Type B pancreatic cell (in vitro differentiated cells): ENCODE measurements at regions not wholly inside any gene's neighbourhood (a gene's known extent, or its start where the extent isn't known, plus 50 kb on each side); places are given as distances from the start of the nearest gene placed in this dataset.
"Not testable (repeated sequence)": the region's sequence is repeated elsewhere in the genome, so short reads cannot be mapped to it uniquely, and the experiment has no call there.

ENCODE experiments used
- DNase-seq: peaks from one replicate; pipeline ENCODE4 v3.0.0; 2021; ENCODE audit warnings: mixed read lengths; ENCODE audit not compliant: unreplicated experiment; ENCODE audit errors: extremely low spot score
- H3K27ac Mint-ChIP-seq: 2 replicates; pipeline ENCODE4 v1.8.0; 2021; ENCODE audit warnings: mild to moderate bottlenecking, mixed read lengths
- H3K27me3 Mint-ChIP-seq: 2 replicates; pipeline ENCODE4 v1.8.0; 2021; ENCODE audit warnings: mixed read lengths
- H3K36me3 Mint-ChIP-seq: 2 replicates; pipeline ENCODE4 v1.8.0; 2021; ENCODE audit warnings: mixed read lengths
- H3K4me1 Mint-ChIP-seq: one replicate; pipeline ENCODE4 v1.8.0; 2021; ENCODE audit warnings: mixed read lengths; ENCODE audit not compliant: unreplicated experiment
- H3K4me3 Mint-ChIP-seq: 2 replicates; pipeline ENCODE4 v1.8.0; 2021; ENCODE audit warnings: mild to moderate bottlenecking, mixed read lengths
- H3K9me3 Mint-ChIP-seq: 2 replicates; pipeline ENCODE4 v1.8.0; 2021; ENCODE audit warnings: mixed read lengths
- CTCF ChIP-seq: fragments of 200-600 bp; sonication (generic); conservative IDR thresholded peaks from 2 replicates; pipeline ENCODE4 v1.5.0; 2021; ENCODE audit warnings: antibody characterized with exemption, mild to moderate bottlenecking

GRCh38 chr1:116195077-116195868, 84.1 kb downstream of the MAB21L3 start:
- Mint-ChIP-seq H3K36me3 (no peaks in the 10 kb centered on the region), H3K27me3 (peaks cover 13% of the 10 kb centered on the region), H3K9me3 (peaks cover 14% of the 10 kb centered on the region), H3K27ac (peak overlapping the region; percentile 13), H3K4me1 (peaks cover 8% of the 10 kb centered on the region), H3K4me3 (no peak overlapping the region)
- TF ChIP-seq CTCF: no peak
- no peak for DNase-seq

GRCh38 chr1:116200343-116200742, 89.1 kb downstream of the MAB21L3 start:
- not testable (repeated sequence) for H3K27ac Mint-ChIP-seq, H3K36me3 Mint-ChIP-seq, H3K4me3 Mint-ChIP-seq, H3K9me3 Mint-ChIP-seq, DNase-seq, H3K4me1 Mint-ChIP-seq
- peaks cover 14% of the 10 kb centered on the region for H3K27me3 Mint-ChIP-seq

GRCh38 chr1:116201911-116202310, 90.7 kb downstream of the MAB21L3 start:
- Mint-ChIP-seq H3K27me3 (peaks cover 11% of the 10 kb centered on the region), H3K4me3 (no peak overlapping the region), H3K36me3 (no peaks in the 10 kb centered on the region), H3K27ac (no peak overlapping the region), H3K4me1 (peaks cover 4% of the 10 kb centered on the region), H3K9me3 (no peaks in the 10 kb centered on the region)
- TF ChIP-seq CTCF: no peak
- DNase-seq: no peak

- TF ChIP-seq CTCF: no peak
- DNase-seq: no peak
- no peaks in the 10 kb centered on the region for H3K36me3 Mint-ChIP-seq
- peaks cover 11% of the 10 kb centered on the region for H3K27me3 Mint-ChIP-seq
- H3K9me3 Mint-ChIP-seq: no peaks in the 10 kb centered on the region
- H3K4me3 Mint-ChIP-seq: no peak overlapping the region
- no peak overlapping the region for H3K27ac Mint-ChIP-seq
- H3K4me1 Mint-ChIP-seq: peaks cover 4% of the 10 kb centered on the region
These were observed 92.1 kb downstream of the MAB21L3 start for GRCh38 chr1:116203181-116203723.

- no peaks in the 10 kb centered on the region for H3K9me3 Mint-ChIP-seq
- TF ChIP-seq CTCF: no peak
- no peak overlapping the region for H3K4me3 Mint-ChIP-seq
- H3K27ac Mint-ChIP-seq: no peak overlapping the region
- peaks cover 11% of the 10 kb centered on the region for H3K27me3 Mint-ChIP-seq
- no peak for DNase-seq
- H3K36me3 Mint-ChIP-seq: no peaks in the 10 kb centered on the region
- H3K4me1 Mint-ChIP-seq: peaks cover 4% of the 10 kb centered on the region
These were observed 92.7 kb downstream of the MAB21L3 start for GRCh38 chr1:116203920-116204319.

GRCh38 chr1:116205941-116206679, 94.9 kb downstream of the MAB21L3 start:
- no peak for DNase-seq
- Mint-ChIP-seq H3K27ac (no peak overlapping the region), H3K27me3 (peaks cover 9% of the 10 kb centered on the region), H3K9me3 (no peaks in the 10 kb centered on the region), H3K4me3 (no peak overlapping the region), H3K36me3 (no peaks in the 10 kb centered on the region), H3K4me1 (peaks cover 4% of the 10 kb centered on the region)
- no peak for TF ChIP-seq CTCF
